ENCODE measurements at regions not wholly inside any gene's neighbourhood (a gene's known extent, or its start where the extent isn't known, plus 50 kb on each side); places are given as distances from the start of the nearest gene placed in this dataset.

DNA sequence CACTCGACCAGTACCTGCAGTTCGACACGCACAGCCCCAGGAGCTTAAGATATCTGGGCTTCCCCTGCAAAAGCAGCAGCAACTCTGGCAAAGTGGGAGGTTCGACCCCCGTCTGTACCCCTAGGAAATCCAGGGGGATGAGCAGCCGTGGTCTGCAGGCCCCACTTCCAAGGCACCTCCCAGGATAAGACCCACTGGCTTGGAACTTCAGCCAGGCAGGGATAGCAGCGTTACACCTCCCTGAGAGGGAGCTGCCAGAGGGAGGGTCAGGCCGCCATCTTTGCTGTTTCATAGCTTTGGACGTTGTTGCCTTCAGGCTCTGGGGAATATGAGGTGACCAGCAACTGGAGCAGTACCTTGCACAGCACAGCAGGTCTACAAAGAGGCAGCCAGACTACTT lies 351.1 kb downstream of the SOX11 start:
- TF ChIP-seq CTCF (conservative IDR thresholded peaks at IDR 0.05 in 1 of 2, IDR thresholded peaks at IDR 0.05 in 1 of 2; ENCODE audit: extremely low read depth in 1 of 2, insufficient read depth in 1 of 2, low read depth in 1 of 2, low read length in 2 of 2) (no peak), EZH2 (IDR thresholded peaks at IDR 0.05; ENCODE audit: borderline replicate concordance, low read length) (no peak)
